Fibroblast of upper back skin (primary cell): ENCODE measurements at regions not wholly inside any gene's neighbourhood (a gene's known extent, or its start where the extent isn't known, plus 50 kb on each side); places are given as distances from the start of the nearest gene placed in this dataset.

ENCODE experiments used
- DNase-seq: peaks from one replicate; pipeline ENCODE4 v3.0.0-alpha.2; 2013

- no peak for DNase-seq
Measured at GRCh38 chr15:66615846-66616245, 50.0 kb upstream of the LCTL start.

DNA sequence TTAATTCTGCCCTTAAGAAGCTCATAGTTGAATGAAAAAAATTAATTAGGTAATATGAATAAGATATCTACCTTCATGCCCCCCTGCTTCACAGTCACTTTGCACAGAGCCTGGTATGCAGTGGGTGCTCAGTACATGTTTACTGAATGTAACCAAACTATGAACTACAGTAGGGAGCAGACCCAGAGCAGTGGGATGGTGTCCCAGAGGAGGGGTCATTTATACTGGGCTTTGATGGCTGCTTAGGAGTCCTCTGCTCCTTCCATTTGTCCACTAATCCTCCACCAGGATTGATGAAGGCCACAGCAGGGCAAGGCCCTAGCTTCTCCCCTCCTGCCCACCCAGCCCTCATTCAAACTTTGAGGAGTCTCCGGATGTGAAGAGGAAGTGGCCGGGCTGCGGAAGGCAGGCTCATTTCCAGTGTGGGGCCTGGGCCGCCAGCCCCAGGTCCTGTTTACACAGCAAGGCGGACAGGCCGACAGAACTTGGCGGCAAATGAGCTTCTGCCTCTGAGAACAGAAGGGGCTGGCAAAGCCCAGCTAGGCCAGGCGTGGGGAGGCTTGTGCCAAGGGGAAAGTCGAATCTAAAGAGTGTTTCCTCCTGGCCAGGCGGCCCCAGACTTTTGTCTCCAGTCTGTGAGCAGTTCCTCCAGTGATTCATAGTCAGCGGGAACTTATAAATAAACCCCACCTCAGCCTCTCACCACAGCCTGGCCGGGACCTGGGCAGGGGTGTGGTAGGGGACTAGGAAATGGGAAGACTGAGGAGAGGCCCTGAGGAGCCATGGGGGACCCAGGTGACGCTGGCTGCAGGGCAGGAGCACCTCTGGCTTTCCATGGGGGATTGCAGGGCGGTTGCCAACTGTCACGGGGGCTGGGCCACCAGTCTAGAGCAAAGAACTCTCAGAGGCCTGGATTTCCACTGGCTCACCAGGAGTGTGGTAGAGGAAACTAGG lies 51.6 kb upstream of the LCTL start:
- peak; percentile 54 for DNase-seq

GRCh38 chr15:66619152-66619903 lies 53.5 kb upstream of the LCTL start:
- peak; percentile 68 for DNase-seq

- DNase-seq = no peak
Measured at GRCh38 chr15:66620341-66620740, 54.5 kb upstream of the LCTL start.

DNA sequence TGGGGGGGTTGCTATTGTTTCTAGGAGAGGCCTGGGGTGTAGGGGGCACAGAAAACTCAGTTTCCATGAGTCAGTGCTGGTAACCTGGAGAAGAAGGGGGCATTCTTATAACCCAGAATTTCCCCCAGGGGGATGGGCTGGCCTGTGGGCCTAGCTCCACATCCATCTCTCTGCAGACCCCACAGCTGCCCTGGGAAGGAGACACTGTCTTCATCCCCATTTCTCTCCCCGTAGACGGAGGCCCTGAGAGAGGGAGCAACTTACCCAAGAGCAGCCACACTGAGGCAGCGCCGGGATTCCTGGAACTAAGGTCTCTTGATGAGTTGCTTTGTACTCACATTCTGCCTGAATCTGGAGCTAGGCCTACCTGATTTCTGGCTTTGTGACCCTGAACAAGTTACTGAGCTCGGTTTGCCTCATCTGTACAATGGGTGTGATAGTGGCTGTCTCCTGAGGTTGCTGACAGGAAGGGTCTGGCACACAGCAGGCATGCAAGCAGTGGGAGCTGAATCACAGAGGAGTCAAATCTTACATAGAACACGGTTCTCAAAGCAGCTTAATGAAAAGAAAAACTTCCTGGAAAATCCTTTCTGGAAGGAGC lies 55.0 kb upstream of the LCTL start:
- no peak for DNase-seq

DNA sequence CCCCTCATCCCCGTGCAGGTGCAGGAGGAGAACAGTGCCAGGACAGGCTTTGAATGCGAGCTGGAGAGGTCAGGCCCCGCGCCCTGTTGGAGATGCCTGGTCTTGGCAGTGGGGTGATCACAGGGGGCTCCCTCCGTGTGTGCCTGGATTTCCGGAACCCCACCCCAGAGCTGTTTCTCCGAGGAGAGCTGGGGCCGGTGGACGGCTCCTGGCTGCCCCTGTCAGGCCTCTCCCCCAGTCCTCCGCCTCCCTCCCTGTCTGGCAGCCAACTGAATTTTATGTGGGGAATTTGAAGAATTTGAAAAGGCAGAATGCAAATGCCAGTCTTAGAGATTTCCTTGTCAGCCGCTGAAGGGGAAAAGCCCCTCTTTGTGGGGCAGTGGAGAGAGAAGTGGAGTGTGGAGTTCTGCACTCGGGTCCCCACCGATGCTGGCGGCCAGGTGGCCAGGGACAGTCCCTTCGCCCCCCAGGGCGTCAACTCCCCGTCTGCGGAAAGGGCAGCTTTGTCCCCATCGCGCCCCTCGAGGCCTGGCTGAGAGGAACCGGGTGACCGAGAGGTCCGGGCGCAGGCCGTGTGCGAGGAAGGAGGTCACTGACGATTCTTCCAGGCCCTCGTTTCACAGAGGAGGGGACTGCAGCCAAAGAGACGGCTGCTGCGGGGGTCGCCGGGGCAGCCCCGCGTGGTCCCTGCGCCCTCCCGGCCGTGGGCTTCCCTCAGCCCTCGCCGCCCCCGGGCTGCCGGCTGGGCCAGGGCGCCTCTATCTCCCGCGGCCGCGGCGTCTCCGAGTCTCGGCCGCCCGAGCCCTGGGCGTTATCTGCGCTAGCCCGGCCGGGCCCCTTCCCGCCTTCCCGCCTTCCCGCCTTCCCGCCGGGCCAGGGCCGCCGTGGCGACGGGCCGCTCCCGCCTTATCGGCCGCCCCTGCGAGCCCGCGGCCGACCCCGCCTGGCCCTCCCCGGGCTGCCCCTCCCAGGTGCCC lies 56.0 kb upstream of the LCTL start:
- peak; percentile 54 for DNase-seq

GRCh38 chr15:66622591-66623022 lies 56.8 kb upstream of the LCTL start:
- peak; percentile 8 for DNase-seq

GRCh38 chr15:66623801-66624453 lies 58.1 kb upstream of the LCTL start:
- no peak for DNase-seq

GRCh38 chr15:66625531-66625930 lies 59.7 kb upstream of the LCTL start:
- no peak for DNase-seq

DNA sequence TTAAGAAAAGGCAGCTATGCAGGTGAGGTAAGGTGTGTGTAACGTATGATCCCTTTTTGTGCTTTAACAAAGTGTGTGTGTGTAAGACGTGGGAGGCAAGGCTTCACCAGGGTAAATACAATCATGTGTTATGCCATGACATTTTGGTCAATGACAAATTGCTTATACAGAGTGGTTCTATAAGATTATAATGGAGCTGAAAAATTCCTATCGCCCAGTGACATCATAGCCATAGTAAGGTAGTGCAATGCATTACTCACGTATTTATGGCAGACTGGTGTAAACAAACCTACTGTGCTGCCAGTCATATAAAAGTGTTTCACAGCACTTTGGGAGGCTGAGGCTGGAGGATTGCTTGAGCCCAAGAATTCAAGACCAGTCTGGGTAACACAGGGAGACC lies 60.2 kb upstream of the LCTL start:
- DNase-seq = no peak

DNA sequence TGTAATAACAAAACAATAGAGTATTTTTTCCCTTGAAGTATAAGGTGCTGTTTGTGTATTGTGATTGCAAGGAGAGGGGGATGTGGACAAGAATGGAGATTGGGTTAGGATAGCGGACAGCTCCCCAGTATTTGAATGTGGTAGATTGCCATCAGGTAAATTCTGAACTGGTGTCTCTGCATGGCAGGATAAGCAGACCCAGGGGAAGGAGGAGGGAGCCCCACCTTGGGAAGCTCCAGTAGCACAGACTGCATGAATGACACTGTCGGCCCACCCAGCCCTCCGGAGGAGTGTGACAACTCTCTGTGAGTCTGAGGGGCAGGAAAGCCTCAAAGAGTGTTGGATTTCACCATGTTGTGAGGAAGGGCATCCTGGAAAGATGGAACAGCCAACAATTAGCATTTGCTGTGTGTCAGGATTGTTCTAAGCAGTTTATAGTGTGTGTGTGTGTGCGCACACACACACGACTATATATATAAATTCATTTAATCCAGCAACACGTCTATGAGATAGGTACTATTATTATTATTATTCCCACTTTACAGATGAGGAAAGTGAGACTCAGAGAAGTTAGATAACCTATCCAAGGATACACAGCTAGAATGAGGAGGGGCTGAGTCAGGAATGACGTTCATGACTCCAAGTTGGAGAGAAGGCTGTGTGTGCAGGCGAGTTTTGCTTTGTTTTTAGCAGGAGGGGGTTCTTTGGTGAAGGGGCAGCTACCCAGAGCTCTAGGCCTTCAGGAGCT lies 63.4 kb upstream of the LCTL start:
- no peak for DNase-seq

GRCh38 chr15:66629817-66630576 lies 64.2 kb upstream of the LCTL start:
- no peak for DNase-seq

GRCh38 chr15:66630801-66631351 lies 65.1 kb upstream of the LCTL start:
- no peak for DNase-seq

GRCh38 chr15:66631616-66632263 lies 65.9 kb upstream of the LCTL start:
- peak; percentile 22 for DNase-seq

DNA sequence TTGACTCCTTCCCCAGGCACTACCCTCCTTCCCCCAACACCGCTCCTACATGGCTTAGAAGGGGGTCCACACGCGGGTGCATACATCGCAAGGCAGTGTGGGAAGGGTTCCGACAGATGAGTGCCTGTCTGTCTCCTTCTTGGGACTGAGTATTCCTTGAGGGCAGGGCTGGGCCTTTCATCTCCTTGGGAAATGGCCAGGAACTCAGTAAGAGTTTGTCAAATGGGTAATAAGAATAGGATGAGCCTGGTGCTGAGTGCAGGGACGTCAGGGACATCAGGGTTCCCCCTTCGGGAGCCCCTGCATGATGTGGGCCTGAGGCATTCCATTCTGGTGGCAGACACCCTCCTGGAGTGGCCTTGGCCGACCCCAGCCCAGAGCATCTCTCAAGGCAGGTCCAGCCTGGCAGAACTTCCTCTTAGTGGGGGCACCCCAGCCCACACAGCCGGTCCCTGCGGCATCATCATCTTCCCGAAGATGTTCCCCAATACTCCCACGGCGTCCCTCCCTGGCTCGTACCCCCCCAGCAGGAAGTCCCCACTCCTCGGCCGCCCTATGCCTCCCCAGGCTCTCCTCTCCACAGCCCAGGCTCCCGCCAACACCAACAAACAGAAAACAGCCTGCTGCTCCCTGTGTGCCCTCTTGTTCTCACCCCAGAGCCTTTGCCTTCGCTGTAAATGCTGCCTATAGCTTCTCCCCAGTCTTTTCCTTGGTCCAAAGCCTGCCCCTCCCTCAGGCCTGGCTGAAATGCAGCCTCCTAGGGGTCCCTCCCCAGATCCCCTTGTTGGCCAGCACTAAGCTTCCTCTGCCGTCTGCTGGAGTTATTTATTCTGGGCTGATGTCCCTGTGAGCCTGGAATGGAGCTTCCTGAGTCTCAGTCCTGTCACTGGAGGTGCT lies 67.5 kb upstream of the LCTL start:
- DNase-seq = no peak

DNA sequence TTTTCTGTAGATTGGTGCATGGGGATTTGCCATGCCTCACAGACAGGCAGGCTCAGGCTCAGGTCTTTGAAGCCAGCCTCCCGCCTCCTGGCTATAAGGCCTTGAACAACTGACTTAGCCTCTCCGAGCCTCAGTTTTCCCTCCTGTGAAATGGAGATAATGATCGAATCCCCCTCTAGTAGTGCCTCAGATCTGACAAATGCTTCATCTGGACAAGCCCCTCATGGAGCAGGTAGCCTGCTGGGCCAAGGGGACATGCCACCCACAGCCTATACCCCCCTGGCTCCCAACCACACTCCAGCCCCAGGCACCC lies 68.1 kb upstream of the LCTL start:
- no peak for DNase-seq

DNA sequence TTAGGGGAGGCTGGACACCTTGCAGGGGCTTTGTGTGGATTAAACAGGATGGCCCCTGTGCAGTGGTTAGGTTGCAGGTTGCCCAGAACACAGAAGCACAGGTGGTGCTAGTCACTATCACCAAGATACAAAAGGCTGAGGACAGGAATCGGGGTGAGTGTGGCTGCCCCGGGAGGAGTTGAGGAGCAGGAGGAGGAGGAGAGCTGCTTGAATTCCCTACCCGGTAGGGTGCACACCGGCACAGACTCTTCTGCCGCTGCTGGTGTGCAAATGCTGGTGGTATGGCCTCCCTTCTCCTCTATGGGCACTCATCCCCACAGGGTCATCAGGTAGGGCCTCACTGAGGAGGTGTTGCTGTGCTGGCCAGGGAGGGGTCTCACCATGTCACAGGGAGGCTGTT lies 67.5 kb upstream of the SMAD6 start:
- DNase-seq = no peak

- DNase-seq = no peak
Measured at GRCh38 chr15:66635006-66635405, 67.0 kb upstream of the SMAD6 start.

GRCh38 chr15:66635817-66636216 lies 66.2 kb upstream of the SMAD6 start:
- no peak for DNase-seq
